KMS-11 (cell line): ENCODE measurements at regions not wholly inside any gene's neighbourhood (a gene's known extent, or its start where the extent isn't known, plus 50 kb on each side); places are given as distances from the start of the nearest gene placed in this dataset.

ENCODE experiments used
- H2AFZ ChIP-seq: fragments of 200-600 bp; sonication (generic); 2 replicates; pipeline ENCODE4 v1.6.1; 2016; ENCODE audit warnings: antibody characterized with exemption, mixed run types, low read depth
- H3K27ac ChIP-seq: fragments of 200-600 bp; sonication (generic); 2 replicates; pipeline ENCODE4 v1.6.1; 2016; ENCODE audit warnings: mild to moderate bottlenecking, mixed run types
- H3K27me3 ChIP-seq: fragments of 200-600 bp; sonication (generic); 2 replicates; pipeline ENCODE4 v1.6.1; 2017; ENCODE audit warnings: mild to moderate bottlenecking, low read depth, mixed run types, moderate library complexity; ENCODE audit not compliant: insufficient read depth
- H3K36me3 ChIP-seq: fragments of 200-600 bp; sonication (generic); 2 replicates; pipeline ENCODE4 v1.6.1; 2017; ENCODE audit warnings: mild to moderate bottlenecking, mixed run types; ENCODE audit not compliant: insufficient read depth
- H3K4me1 ChIP-seq: fragments of 200-600 bp; sonication (generic); 2 replicates; pipeline ENCODE4 v1.6.1; 2016; ENCODE audit warnings: mild to moderate bottlenecking, low read depth, mixed run types; ENCODE audit not compliant: poor library complexity, severe bottlenecking
- H3K4me2 ChIP-seq: fragments of 200-600 bp; sonication (generic); 2 replicates; pipeline ENCODE4 v1.7.0; 2016; ENCODE audit warnings: mild to moderate bottlenecking, mixed run types
- H3K4me3 ChIP-seq: fragments of 200-600 bp; sonication (generic); IDR thresholded peaks from 2 replicates; pipeline ENCODE4 v1.6.1; 2017; ENCODE audit warnings: low read depth, low read length, mixed read lengths; ENCODE audit not compliant: insufficient read depth
- H3K79me2 ChIP-seq: fragments of 200-600 bp; sonication (generic); 2 replicates; pipeline ENCODE4 v1.6.1; 2016; ENCODE audit warnings: low read depth, mixed run types; ENCODE audit not compliant: insufficient read depth
- H3K9ac ChIP-seq: fragments of 200-600 bp; sonication (generic); 2 replicates; pipeline ENCODE4 v1.6.1; 2016; ENCODE audit warnings: mild to moderate bottlenecking, mixed run types
- H4K20me1 ChIP-seq: fragments of 200-600 bp; sonication (generic); 2 replicates; pipeline ENCODE4 v1.6.1; 2016; ENCODE audit warnings: mild to moderate bottlenecking, mixed run types; ENCODE audit not compliant: insufficient read depth
- TF ChIP-seq, protein P1 (sequence below): fragments of 200-600 bp; sonication (generic); conservative IDR thresholded peaks from 2 replicates; pipeline ENCODE4 v1.6.1; 2017; ENCODE audit warnings: low read depth, mild to moderate bottlenecking, antibody characterized with exemption, low read length, moderate library complexity, mixed read lengths

DNA sequence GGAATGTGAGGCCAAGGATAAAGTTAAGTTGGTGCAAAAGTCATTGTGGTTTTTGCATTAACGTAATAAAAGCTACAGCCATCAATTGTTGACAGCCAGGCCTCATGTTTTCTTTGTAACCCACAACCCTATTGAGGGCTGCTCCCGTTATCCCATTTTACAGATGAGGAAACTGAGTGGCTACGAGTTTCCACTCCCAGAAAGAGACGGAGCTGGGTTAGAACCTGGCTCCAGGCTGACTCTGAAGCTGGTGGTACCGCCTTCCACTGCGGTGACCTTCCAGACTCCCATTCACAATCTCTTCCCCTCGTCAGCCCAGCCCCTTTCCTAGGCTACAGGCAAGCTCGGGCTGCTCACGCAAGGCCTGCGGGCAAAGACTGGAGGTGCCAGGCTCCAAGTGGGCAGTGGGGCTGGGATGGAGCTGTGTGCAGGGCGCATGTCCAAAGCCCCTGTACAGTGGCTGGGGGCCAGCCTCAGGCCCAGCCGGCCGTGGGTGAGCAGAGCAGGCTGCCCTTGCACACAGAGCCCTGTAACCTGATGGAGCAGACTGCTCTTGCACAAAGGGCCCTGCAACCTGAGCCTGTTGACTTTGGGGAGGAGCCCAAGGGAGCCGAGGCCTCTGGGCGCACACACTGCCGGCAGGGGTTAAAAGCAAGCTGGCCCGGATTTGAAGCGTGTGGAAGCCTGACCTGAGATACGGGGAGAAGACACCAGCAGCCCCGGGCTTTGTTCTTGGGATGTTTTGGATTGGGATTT, 97.4 kb upstream of the TMPRSS2 start:
- Histone ChIP-seq H3K9ac (no peak overlapping the region), H4K20me1 (no peaks in the 10 kb centered on the region), H3K79me2 (no peaks in the 10 kb centered on the region), H3K36me3 (no peaks in the 10 kb centered on the region), H3K4me1 (no peaks in the 10 kb centered on the region), H3K4me3 (no peak overlapping the region), H3K27ac (no peak overlapping the region), H2AFZ (no peak overlapping the region), H3K4me2 (no peak overlapping the region), H3K27me3 (peaks cover 3% of the 10 kb centered on the region; the same call in 1 of the 2 replicates)
- TF ChIP-seq, protein P1, sequence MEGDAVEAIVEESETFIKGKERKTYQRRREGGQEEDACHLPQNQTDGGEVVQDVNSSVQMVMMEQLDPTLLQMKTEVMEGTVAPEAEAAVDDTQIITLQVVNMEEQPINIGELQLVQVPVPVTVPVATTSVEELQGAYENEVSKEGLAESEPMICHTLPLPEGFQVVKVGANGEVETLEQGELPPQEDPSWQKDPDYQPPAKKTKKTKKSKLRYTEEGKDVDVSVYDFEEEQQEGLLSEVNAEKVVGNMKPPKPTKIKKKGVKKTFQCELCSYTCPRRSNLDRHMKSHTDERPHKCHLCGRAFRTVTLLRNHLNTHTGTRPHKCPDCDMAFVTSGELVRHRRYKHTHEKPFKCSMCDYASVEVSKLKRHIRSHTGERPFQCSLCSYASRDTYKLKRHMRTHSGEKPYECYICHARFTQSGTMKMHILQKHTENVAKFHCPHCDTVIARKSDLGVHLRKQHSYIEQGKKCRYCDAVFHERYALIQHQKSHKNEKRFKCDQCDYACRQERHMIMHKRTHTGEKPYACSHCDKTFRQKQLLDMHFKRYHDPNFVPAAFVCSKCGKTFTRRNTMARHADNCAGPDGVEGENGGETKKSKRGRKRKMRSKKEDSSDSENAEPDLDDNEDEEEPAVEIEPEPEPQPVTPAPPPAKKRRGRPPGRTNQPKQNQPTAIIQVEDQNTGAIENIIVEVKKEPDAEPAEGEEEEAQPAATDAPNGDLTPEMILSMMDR, result no peak

GRCh38 chr21:41604583-41605041, 96.7 kb upstream of the TMPRSS2 start:
- Histone ChIP-seq H3K4me3 (no peak overlapping the region), H3K9ac (no peak overlapping the region), H3K4me2 (no peak overlapping the region), H3K4me1 (no peaks in the 10 kb centered on the region), H4K20me1 (no peaks in the 10 kb centered on the region), H3K27me3 (peaks cover 3% of the 10 kb centered on the region; the same call in 1 of the 2 replicates), H2AFZ (no peak overlapping the region), H3K79me2 (no peaks in the 10 kb centered on the region), H3K27ac (no peak overlapping the region), H3K36me3 (no peaks in the 10 kb centered on the region)
- TF ChIP-seq, protein P1, result no peak

GRCh38 chr21:41603476-41603875, 95.5 kb upstream of the TMPRSS2 start:
- H3K4me1 ChIP-seq, result no peaks in the 10 kb centered on the region
- H4K20me1 ChIP-seq, result no peaks in the 10 kb centered on the region
- no peak overlapping the region for H3K27ac ChIP-seq
- no peak overlapping the region for H3K9ac ChIP-seq
- H2AFZ ChIP-seq, result no peak overlapping the region
- H3K4me3 ChIP-seq, result no peak overlapping the region
- TF ChIP-seq, protein P1, result no peak
- no peaks in the 10 kb centered on the region for H3K27me3 ChIP-seq
- no peaks in the 10 kb centered on the region for H3K79me2 ChIP-seq
- H3K36me3 ChIP-seq, result no peaks in the 10 kb centered on the region
- no peak overlapping the region for H3K4me2 ChIP-seq

DNA sequence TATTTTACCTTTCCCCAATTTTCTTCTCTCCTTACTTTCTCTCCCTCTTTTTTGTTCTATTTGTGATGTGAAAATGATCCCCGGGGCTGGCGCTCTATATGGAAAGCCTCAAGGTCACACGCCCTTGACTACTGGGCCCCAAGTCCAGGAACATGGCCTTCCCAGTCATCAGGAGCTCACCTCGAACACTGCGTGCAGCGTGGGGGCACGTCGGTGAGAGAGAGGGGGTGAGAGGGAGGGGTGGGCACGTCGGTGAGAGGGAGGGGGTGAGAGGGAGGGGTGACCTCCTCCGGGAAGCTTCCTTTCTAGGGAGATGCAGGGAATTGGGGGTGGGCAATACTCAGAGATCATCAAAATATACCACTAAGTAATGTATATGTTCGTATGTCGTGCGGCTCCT, 94.6 kb upstream of the TMPRSS2 start:
- H3K36me3 ChIP-seq, result no peaks in the 10 kb centered on the region
- no peak overlapping the region for H2AFZ ChIP-seq
- H3K27ac ChIP-seq, result no peak overlapping the region
- H3K9ac ChIP-seq, result no peak overlapping the region
- no peak overlapping the region for H3K4me2 ChIP-seq
- no peaks in the 10 kb centered on the region for H3K4me1 ChIP-seq
- H4K20me1 ChIP-seq, result no peaks in the 10 kb centered on the region
- H3K79me2 ChIP-seq, result no peaks in the 10 kb centered on the region
- TF ChIP-seq, protein P1, result no peak
- no peak overlapping the region for H3K4me3 ChIP-seq
- no peaks in the 10 kb centered on the region for H3K27me3 ChIP-seq
